Calu3 (cell line): ENCODE measurements at regions not wholly inside any gene's neighbourhood (a gene's known extent, or its start where the extent isn't known, plus 50 kb on each side); places are given as distances from the start of the nearest gene placed in this dataset.
"Not testable (repeated sequence)": the region's sequence is repeated elsewhere in the genome, so short reads cannot be mapped to it uniquely, and the experiment has no call there.

Experiments used
- BruUV-seq: library from RNA; stranded (reverse); fragments of 400-500 nt; replicated peaks from 2 replicates; lab custom pipeline; 2021; lab: Mats Ljungman, UMichigan
- CTCF ChIA-PET: fragments of 300-600 bp; sonication (Branson Sonifier 250); formaldehyde crosslinking; loops from one replicate; lab custom pipeline; 2022; ENCODE audit warnings: antibody characterized with exemption; lab: Charles Lee
- DNase-seq: peaks from one replicate; pipeline ENCODE4 v3.0.0; 2022
- H3K27ac Mint-ChIP-seq: one replicate; pipeline ENCODE4 v1.8.0; 2022; ENCODE audit warnings: mixed read lengths; ENCODE audit not compliant: unreplicated experiment
- H3K27me3 Mint-ChIP-seq: one replicate; pipeline ENCODE4 v1.8.0; 2022; ENCODE audit warnings: mixed read lengths; ENCODE audit not compliant: unreplicated experiment
- H3K36me3 Mint-ChIP-seq: one replicate; pipeline ENCODE4 v1.8.0; 2022; ENCODE audit warnings: mild to moderate bottlenecking, moderate library complexity, mixed read lengths; ENCODE audit not compliant: insufficient read depth, unreplicated experiment
- H3K4me1 Mint-ChIP-seq: one replicate; pipeline ENCODE4 v1.8.0; 2022; ENCODE audit warnings: mild to moderate bottlenecking, low read depth, mixed read lengths; ENCODE audit not compliant: unreplicated experiment
- H3K4me3 Mint-ChIP-seq: one replicate; pipeline ENCODE4 v1.8.0; 2022; ENCODE audit warnings: mild to moderate bottlenecking, low read depth, moderate library complexity, mixed read lengths; ENCODE audit not compliant: unreplicated experiment
- H3K9me3 Mint-ChIP-seq: one replicate; pipeline ENCODE4 v1.8.0; 2022; ENCODE audit warnings: low read depth, mixed read lengths; ENCODE audit not compliant: unreplicated experiment
- intact Hi-C: fragments of 100-400 bp; cut with micrococcal nuclease; formaldehyde crosslinking; loops from one replicate; pipeline ENCODE4 v1.10.0; 2022; ENCODE audit not compliant: unreplicated experiment
- TF ChIP-seq, protein P1 (sequence below): fragments of 200-600 bp; IDR thresholded peaks from one replicate; pipeline ENCODE4 v1.8.0; 2022; ENCODE audit warnings: antibody characterized with exemption; ENCODE audit not compliant: unreplicated experiment

DNA sequence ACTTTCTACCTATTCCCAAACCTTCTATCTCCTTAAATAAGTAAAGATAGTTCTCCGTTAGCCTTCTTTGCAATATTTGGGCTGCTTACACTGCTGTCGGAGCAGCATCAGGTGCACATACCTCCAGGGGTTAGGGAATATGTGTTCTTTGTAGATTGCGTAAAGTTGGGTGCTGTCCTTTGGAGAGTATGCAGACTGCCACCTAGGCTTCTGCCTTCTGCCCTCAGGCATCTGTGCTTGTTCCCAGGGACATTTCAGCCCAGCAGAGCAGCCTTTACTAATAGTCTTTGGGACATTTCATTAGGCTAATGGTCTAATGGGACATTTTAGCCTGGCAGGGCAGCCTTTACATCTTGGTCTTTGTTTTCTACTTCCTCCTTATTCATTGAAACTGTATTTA is 260.6 kb downstream of the TPBG start:
- no peak overlapping the region for H3K4me3 Mint-ChIP-seq
- peaks cover 9% of the 10 kb centered on the region for H3K9me3 Mint-ChIP-seq
- TF ChIP-seq, protein P1, sequence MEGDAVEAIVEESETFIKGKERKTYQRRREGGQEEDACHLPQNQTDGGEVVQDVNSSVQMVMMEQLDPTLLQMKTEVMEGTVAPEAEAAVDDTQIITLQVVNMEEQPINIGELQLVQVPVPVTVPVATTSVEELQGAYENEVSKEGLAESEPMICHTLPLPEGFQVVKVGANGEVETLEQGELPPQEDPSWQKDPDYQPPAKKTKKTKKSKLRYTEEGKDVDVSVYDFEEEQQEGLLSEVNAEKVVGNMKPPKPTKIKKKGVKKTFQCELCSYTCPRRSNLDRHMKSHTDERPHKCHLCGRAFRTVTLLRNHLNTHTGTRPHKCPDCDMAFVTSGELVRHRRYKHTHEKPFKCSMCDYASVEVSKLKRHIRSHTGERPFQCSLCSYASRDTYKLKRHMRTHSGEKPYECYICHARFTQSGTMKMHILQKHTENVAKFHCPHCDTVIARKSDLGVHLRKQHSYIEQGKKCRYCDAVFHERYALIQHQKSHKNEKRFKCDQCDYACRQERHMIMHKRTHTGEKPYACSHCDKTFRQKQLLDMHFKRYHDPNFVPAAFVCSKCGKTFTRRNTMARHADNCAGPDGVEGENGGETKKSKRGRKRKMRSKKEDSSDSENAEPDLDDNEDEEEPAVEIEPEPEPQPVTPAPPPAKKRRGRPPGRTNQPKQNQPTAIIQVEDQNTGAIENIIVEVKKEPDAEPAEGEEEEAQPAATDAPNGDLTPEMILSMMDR: no peak
- no peaks in the 10 kb centered on the region for H3K27me3 Mint-ChIP-seq
- intact Hi-C loops: no loop called here
- CTCF ChIA-PET: no interaction called here
- no peaks in the 10 kb centered on the region for H3K4me1 Mint-ChIP-seq
- H3K36me3 Mint-ChIP-seq: no peaks in the 10 kb centered on the region
- DNase-seq: no peak
- no peak overlapping the region for H3K27ac Mint-ChIP-seq
- BruUV-seq: no TSS peak

DNA sequence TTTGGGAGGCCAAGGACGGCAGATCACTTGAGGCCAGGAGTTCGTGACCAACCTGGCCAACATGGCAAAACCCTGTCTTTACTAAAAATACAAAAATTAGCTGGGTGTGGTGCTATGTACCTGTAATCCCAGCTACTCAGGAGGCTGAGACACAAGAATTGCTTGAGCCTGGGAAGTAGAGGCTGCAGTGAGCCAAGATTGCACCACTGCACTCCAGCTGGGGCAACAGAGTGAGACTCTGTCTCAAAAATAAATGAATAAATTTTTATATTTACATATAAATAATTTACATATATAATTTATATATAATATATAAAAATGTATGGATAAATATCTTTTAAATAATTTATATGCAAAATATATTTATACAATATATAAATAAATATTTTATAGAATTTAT is 263.3 kb downstream of the TPBG start:
- DNase-seq, H3K27ac Mint-ChIP-seq, BruUV-seq, H3K4me1 Mint-ChIP-seq, CTCF ChIA-PET, intact Hi-C loops, H3K4me3 Mint-ChIP-seq, H3K36me3 Mint-ChIP-seq, H3K9me3 Mint-ChIP-seq, H3K27me3 Mint-ChIP-seq: not testable (repeated sequence)

DNA sequence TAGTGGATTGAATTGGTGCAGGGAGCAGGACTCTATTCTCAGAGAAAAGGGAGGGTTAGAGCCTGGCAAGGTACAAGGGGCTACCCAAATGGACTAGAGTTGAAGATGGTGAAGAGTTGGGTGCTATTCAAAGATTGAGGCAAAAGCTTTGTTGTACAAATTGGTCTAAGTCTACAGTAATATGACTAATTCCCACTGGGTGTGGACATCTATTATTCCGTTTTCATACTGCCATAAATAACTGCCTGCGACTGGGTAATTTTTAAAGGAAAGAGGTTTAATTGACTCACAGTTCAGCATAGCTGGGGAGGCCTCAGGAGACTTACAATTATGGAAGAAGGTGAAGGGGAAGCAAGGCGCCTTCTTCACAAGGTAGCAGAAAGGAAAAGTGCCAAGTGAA is 266.3 kb downstream of the TPBG start:
- Mint-ChIP-seq H3K27ac (no peak overlapping the region), H3K36me3 (no peaks in the 10 kb centered on the region), H3K9me3 (no peaks in the 10 kb centered on the region), H3K27me3 (no peaks in the 10 kb centered on the region), H3K4me3 (no peak overlapping the region), H3K4me1 (no peaks in the 10 kb centered on the region)
- no peak for DNase-seq
- intact Hi-C loops: no loop called here
- TF ChIP-seq, protein P1: no peak
- BruUV-seq: no TSS peak
- CTCF ChIA-PET: no interaction called here

DNA sequence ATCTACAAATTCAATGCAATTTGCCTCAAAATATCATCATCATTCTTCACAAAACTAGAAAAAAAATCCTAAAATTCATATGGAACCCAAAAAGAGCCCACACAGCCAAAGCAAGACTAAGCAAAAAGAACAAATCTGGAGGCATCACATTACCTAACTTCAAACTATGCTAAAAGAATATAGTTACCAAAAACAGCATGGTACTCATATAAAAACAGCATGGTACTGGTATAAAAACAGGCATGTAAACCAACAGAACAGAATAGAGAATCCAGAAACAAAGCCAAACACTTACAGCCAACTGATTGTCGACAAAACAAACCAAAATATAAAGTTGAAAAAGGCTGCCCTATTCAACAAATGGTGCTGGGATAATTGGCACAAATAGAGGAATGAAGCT is 278.1 kb downstream of the TPBG start:
- TF ChIP-seq, protein P1: no peak
- H3K9me3 Mint-ChIP-seq: no peaks in the 10 kb centered on the region
- H3K4me3 Mint-ChIP-seq: no peak overlapping the region
- no peaks in the 10 kb centered on the region for H3K27me3 Mint-ChIP-seq
- H3K4me1 Mint-ChIP-seq: no peaks in the 10 kb centered on the region
- no peak overlapping the region for H3K27ac Mint-ChIP-seq
- intact Hi-C loops: no loop called here
- CTCF ChIA-PET: no interaction called here
- no TSS peak for BruUV-seq
- no peaks in the 10 kb centered on the region for H3K36me3 Mint-ChIP-seq
- DNase-seq: no peak

DNA sequence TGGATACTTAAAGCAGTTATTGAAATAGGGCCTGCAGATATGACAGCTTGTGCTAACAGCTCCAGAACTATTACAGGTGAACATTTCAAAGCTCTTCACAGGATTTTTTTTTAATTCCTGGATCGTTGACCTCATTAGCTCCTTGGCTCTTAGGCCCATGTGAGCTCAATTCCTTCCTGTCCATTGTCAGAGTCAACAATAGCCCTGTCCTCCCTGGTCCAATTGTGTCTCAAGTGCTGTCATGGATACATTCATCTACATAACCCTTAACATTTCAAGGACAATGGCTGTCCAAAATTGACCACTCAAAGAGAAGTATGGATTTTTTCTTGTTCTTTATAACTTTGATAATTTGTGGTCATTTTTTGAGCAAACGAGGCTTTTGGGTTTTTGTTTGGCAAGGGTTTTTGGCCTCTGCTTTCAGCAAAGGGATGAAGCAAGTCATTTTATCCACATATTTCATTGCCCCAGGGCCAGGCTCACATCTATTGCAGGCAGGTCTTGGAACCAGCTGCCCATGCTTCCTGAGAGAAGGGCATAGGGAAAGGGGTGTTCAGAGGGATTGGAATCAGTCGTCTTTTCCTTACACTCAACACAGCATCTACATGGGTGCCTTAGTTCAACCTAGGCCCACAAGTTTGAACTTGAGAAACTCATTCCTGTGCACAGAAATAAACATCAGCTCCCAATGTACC is 282.1 kb downstream of the TPBG start:
- intact Hi-C loops: no loop called here
- no TSS peak for BruUV-seq
- peaks cover 5% of the 10 kb centered on the region for H3K9me3 Mint-ChIP-seq
- no peak for DNase-seq
- H3K4me3 Mint-ChIP-seq: no peak overlapping the region
- TF ChIP-seq, protein P1: no peak
- H3K27ac Mint-ChIP-seq: no peak overlapping the region
- no peaks in the 10 kb centered on the region for H3K27me3 Mint-ChIP-seq
- no peaks in the 10 kb centered on the region for H3K36me3 Mint-ChIP-seq
- no peaks in the 10 kb centered on the region for H3K4me1 Mint-ChIP-seq
- CTCF ChIA-PET: no interaction called here
